ENCODE measurements at regions not wholly inside any gene's neighbourhood (a gene's known extent, or its start where the extent isn't known, plus 50 kb on each side); places are given as distances from the start of the nearest gene placed in this dataset.
"Not testable (repeated sequence)": the region's sequence is repeated elsewhere in the genome, so short reads cannot be mapped to it uniquely, and the experiment has no call there.

- intact Hi-C loops (cut with DNase I) = no loop called here
- H3K36me3 ChIP-seq (replicated peaks in 1 of 2) = no peaks in the 10 kb centered on the region
- H3K27me3 ChIP-seq = peaks cover 35% of the 10 kb centered on the region
- no peaks in the 10 kb centered on the region for H3K9me3 ChIP-seq (replicated peaks in 1 of 3)
- DNase-seq = no peak
- TF ChIP-seq POLR2A (IDR thresholded peaks at IDR 0.05) = no peak
- no peak for TF ChIP-seq CTCF (IDR thresholded peaks at IDR 0.05)
- H3K27ac ChIP-seq = no peak overlapping the region
- WGBS, 4 donors = 61 to 63% (median 62%) methylated on average over 13 to 24 of the region's 24 CpGs
- no peak overlapping the region for H3K4me3 ChIP-seq
- H3K4me1 ChIP-seq (replicated peaks in 1 of 2) = no peaks in the 10 kb centered on the region
These were observed 103.5 kb downstream of the MICALL2 start for GRCh38 chr7:1355568-1356340.

DNA sequence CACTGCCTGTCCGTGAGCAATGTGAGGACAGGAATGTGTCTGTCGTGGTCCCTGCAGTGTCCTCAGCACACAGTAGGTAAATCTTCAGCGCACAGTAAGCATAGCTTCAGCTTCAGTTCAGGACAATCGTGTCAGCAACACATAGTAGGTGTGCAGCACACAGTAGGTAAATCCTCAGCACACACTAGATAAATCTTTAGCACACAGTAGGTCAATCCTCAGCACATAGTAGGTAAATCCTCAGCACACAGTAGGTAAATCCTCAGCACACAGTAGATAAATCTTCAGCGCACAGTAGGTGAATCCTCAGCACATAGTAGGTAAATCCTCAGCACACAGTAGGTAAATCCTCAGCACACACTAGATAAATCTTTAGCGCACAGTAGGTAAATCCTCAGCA lies 102.4 kb downstream of the MICALL2 start:
- H3K4me3 ChIP-seq; DNase-seq; H3K36me3 ChIP-seq (replicated peaks in 1 of 2); H3K27ac ChIP-seq; H3K4me1 ChIP-seq (replicated peaks in 1 of 2); H3K9me3 ChIP-seq (replicated peaks in 1 of 3); intact Hi-C loops (cut with DNase I): not testable (repeated sequence)
- 83 to 95% (median 94%) methylated on average over 3 to 6 of the region's 6 CpGs for WGBS, 4 donors
- peaks cover 29% of the 10 kb centered on the region for H3K27me3 ChIP-seq

DNA sequence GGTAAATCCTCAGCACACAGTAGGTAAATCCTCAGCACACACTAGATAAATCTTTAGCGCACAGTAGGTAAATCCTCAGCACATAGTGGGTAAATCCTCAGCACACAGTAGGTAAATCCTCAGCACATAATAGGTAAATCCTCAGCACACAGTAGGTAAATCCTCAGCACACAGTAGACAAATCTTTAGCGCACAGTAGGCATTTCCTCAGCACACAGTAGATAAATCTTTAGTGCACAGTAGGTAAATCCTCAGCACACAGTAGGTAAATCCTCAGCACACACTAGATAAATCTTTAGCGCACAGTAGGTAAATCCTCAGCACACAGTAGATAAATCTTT lies 102.0 kb downstream of the MICALL2 start:
- 97 to 100% (median 100%) methylated on average over 1 to 3 of the region's 3 CpGs for WGBS, 4 donors
- peaks cover 26% of the 10 kb centered on the region for H3K27me3 ChIP-seq
- DNase-seq; intact Hi-C loops (cut with DNase I); H3K9me3 ChIP-seq (replicated peaks in 1 of 3); H3K36me3 ChIP-seq (replicated peaks in 1 of 2); H3K4me3 ChIP-seq; H3K4me1 ChIP-seq (replicated peaks in 1 of 2); H3K27ac ChIP-seq: not testable (repeated sequence)

DNA sequence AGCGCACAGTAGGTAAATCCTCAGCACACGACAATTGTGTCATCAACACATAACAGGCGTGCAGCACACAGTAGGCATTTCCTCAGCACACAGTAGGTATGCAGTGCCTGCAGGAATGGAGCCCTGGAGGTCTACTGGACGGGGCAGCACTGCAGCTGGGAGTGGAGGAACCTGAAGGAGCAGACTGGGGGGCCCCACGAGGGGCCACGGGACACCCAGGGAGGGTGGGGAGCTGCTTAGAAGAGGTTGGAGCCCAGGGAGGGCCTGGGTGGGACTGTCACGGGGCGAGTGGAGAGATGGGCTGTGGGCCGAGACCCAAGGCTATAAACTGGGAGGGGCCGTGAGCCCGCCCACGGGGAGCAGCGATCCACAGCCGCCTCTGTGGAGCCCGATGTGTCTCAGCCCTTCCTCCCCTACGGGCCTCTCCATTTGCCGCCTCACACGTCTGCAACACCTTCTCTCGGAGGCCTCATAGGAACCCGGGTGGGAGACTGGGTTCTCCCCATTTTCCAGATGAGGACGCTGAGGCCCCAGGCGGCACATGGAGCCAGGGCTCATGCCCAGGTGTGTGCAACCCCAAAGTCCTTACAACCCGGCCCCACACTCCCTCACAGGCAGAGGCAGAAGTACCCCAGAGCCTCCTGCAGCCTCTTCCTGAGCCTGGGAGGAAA lies 101.5 kb downstream of the MICALL2 start:
- intact Hi-C loops (cut with DNase I) = no loop called here
- Histone ChIP-seq H3K9me3 (replicated peaks in 1 of 3) (no peaks in the 10 kb centered on the region), H3K4me1 (replicated peaks in 1 of 2) (no peaks in the 10 kb centered on the region), H3K4me3 (no peak overlapping the region), H3K27ac (no peak overlapping the region), H3K36me3 (replicated peaks in 1 of 2) (no peaks in the 10 kb centered on the region), H3K27me3 (peaks cover 21% of the 10 kb centered on the region)
- TF ChIP-seq POLR2A (IDR thresholded peaks at IDR 0.05) = no peak
- TF ChIP-seq CTCF (IDR thresholded peaks at IDR 0.05) = no peak
- DNase-seq = no peak
- 62 to 68% (median 66%) methylated on average over 12 to 23 of the region's 23 CpGs for WGBS, 4 donors

DNA sequence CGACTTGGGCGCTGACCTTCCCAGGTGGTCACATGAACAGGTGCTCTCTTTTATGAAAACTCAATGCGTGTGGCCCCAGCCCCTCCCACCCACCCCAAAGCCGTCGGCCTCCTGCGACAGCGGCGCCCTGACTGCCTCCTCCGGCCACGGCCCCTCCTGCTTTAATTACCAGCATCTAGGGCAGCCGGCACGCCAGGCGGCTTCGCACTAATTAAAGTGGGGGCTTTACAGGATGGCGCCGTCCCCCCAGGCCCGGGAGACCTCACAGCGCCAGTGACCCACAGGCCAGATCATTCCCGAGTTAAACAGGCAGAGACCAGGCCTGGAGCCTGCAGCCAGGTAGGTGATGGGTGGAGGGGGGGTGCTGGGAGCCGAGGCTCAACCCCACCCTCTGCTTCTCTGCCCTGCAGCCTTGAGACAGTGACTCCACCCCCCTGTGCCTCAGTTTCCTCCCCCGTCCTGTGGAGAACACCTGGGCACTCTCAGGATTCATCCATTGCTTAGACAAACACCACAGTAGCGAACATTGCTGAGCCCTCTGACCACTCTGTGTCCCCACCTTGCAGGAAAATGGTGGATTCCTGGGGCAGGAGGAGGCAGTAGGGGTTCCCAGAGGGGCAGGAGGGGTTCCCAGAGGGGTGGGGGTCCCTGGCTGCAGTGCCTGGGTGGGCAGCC lies 100.8 kb downstream of the MICALL2 start:
- Histone ChIP-seq H3K4me1 (replicated peaks in 1 of 2) (no peaks in the 10 kb centered on the region), H3K9me3 (replicated peaks in 1 of 3) (no peaks in the 10 kb centered on the region), H3K27me3 (peaks cover 13% of the 10 kb centered on the region), H3K36me3 (replicated peaks in 1 of 2) (no peaks in the 10 kb centered on the region), H3K4me3 (no peak overlapping the region), H3K27ac (no peak overlapping the region)
- no peak for DNase-seq
- no peak for TF ChIP-seq CTCF (IDR thresholded peaks at IDR 0.05)
- no peak for TF ChIP-seq POLR2A (IDR thresholded peaks at IDR 0.05)
- intact Hi-C loops (cut with DNase I) = no loop called here
- 52 to 67% (median 56%) methylated on average over 3 to 22 of the region's 22 CpGs for WGBS, 4 donors

All from adrenal gland (tissue), 9 donors.